K562 (cell line): ENCODE measurements at regions not wholly inside any gene's neighbourhood (a gene's known extent, or its start where the extent isn't known, plus 50 kb on each side); places are given as distances from the start of the nearest gene placed in this dataset.

Experiments
- ATAC-seq: fragments of 200-7000 bp; cut with Tn5 transposase; 3 replicates; pipeline ENCODE4 v1.9.1; 2020; ENCODE audit warnings: moderate library complexity
- BruUV-seq: library from RNA; stranded (reverse); fragments of 400-500 nt; replicated peaks from 2 replicates; lab custom pipeline; 2021; lab: Mats Ljungman, UMichigan
- CTCF ChIA-PET: fragments of 300-600 bp; formaldehyde crosslinking; extraction: SDS; loops from one replicate; lab custom pipeline; 2021; ENCODE audit warnings: low intra/inter-chr PET ratio; lab: Yijun Ruan, JAX
- POLR2A ChIA-PET: fragments of 300-600, 350-650 bp; sonication (Branson Sonifier 250); formaldehyde crosslinking; extraction: SDS; loops from one replicate; lab custom pipeline; 2021; ENCODE audit warnings: antibody characterized with exemption, inconsistent platforms; lab: Yijun Ruan, JAX
- DNase-seq, 4 experiments: peaks; one replicate each; pipeline versions ENCODE4 v3.0.0 to v3.0.0-alpha.2; 2011 to 2018; ENCODE audit warnings: low spot score in 3 of 4, mixed read lengths in 3 of 4; ENCODE audit errors: extremely low read depth in 1 of 4
- FAIRE-seq: peaks from 2 replicates; lab custom pipeline; 2011; peaks lifted over from hg19 to GRCh38; lab: Jason Lieb, UNC
- H2AFZ ChIP-seq: 2 replicates; pipeline ENCODE4 v1.6.0; 2011; ENCODE audit warnings: low read depth, low read length, control low read depth, inconsistent platforms
- H3K27ac ChIP-seq: fragments of 200-600 bp; 3 replicates; pipeline ENCODE4 v1.8.0; 2011; ENCODE audit warnings: low read depth, mild to moderate bottlenecking, control low read depth, inconsistent platforms, low read length, moderate library complexity, mixed read lengths; ENCODE audit errors: extremely low read depth
- H3K27me3 ChIP-seq, 2 experiments: fragments of 300-600 bp in 1 of 2; 2 replicates in 1 of 2; 3 replicates in 1 of 2; pipeline versions ENCODE4 v1.6.0 to v1.8.0; 2011; ENCODE audit warnings: inconsistent platforms in 2 of 2, low read length in 2 of 2, mild to moderate bottlenecking in 1 of 2, mixed read lengths in 1 of 2, moderate library complexity in 1 of 2; ENCODE audit not compliant: control insufficient read depth in 2 of 2, insufficient read depth in 2 of 2
- H3K36me3 ChIP-seq: fragments of 300-600 bp; 3 replicates; pipeline ENCODE4 v1.8.0; 2011; ENCODE audit warnings: mild to moderate bottlenecking, low read length, inconsistent platforms; ENCODE audit not compliant: control insufficient read depth, insufficient read depth
- H3K4me1 ChIP-seq, 2 experiments: fragments of 200-600 bp in 1 of 2; replicated peaks in 1 of 2; 2 replicates in 1 of 2; 3 replicates in 1 of 2; pipeline versions ENCODE4 v1.5.1 to v1.8.0; 2011; ENCODE audit warnings: inconsistent platforms in 2 of 2, low read length in 2 of 2, mild to moderate bottlenecking in 1 of 2, mixed read lengths in 1 of 2, moderate library complexity in 1 of 2; ENCODE audit not compliant: control insufficient read depth in 2 of 2, insufficient read depth in 2 of 2
- H3K4me2 ChIP-seq: 2 replicates; pipeline ENCODE4 v1.6.1; 2011; ENCODE audit warnings: low read length, control low read depth, inconsistent platforms, mixed read lengths; ENCODE audit not compliant: insufficient read depth
- H3K4me3 ChIP-seq: fragments of 200-600 bp; sonication (generic), shearing (Covaris generic); 2 replicates; pipeline ENCODE4 v1.5.1; 2016; ENCODE audit warnings: control low read depth, inconsistent platforms
- H3K79me2 ChIP-seq: fragments of 200-600 bp; 3 replicates; pipeline ENCODE4 v1.8.0; 2011; ENCODE audit warnings: low read length, inconsistent platforms; ENCODE audit not compliant: control insufficient read depth, insufficient read depth
- H3K9ac ChIP-seq, 2 experiments: 2 replicates each; pipeline versions ENCODE4 v1.6.0 to v1.6.1; 2011; ENCODE audit warnings: low read depth in 2 of 2, low read length in 2 of 2, control low read depth in 1 of 2, inconsistent platforms in 1 of 2, mild to moderate bottlenecking in 1 of 2, mixed read lengths in 1 of 2; ENCODE audit not compliant: insufficient read depth in 1 of 2
- H3K9me1 ChIP-seq: one replicate; pipeline ENCODE4 v1.6.0; 2011; ENCODE audit warnings: inconsistent platforms, mild to moderate bottlenecking, low read length, moderate library complexity; ENCODE audit not compliant: control insufficient read depth, insufficient read depth
- H3K9me3 ChIP-seq: replicated peaks from 2 replicates; pipeline ENCODE4 v1.5.1; 2011; ENCODE audit warnings: low read depth, low read length, inconsistent platforms; ENCODE audit not compliant: control insufficient read depth, insufficient read depth
- H4K20me1 ChIP-seq: replicated peaks from 2 replicates; pipeline ENCODE4 v1.6.1; 2011; ENCODE audit warnings: low read length, inconsistent platforms, mixed read lengths; ENCODE audit not compliant: control insufficient read depth, insufficient read depth
- ATF7 ChIP-seq: fragments of 450-650 bp; IDR thresholded peaks from 2 replicates; pipeline ENCODE4 v1.7.1; 2014; ENCODE audit warnings: mild to moderate bottlenecking, moderate library complexity
- CBFB ChIP-seq: sonication (generic); formaldehyde crosslinking; IDR thresholded peaks from 2 replicates; pipeline ENCODE4 v1.4.0; 2020; ENCODE audit warnings: mild to moderate bottlenecking, missing genetic modification reagents
- CHD1 ChIP-seq: fragments of 200-600 bp; sonication (generic); IDR thresholded peaks from one replicate; pipeline ENCODE4 v1.6.1; 2012; ENCODE audit warnings: mild to moderate bottlenecking, moderate library complexity, low read length, inconsistent platforms
- FOXM1 ChIP-seq, 2 experiments: fragments of 450-650 bp in 1 of 2; sonication (generic) in 1 of 2; formaldehyde crosslinking in 1 of 2; IDR thresholded peaks; 2 replicates each; pipeline versions ENCODE4 v1.6.1 to v1.9.0; 2017 to 2022; ENCODE audit warnings: low read depth in 2 of 2, mild to moderate bottlenecking in 2 of 2, missing genetic modification reagents in 1 of 2, moderate library complexity in 1 of 2
- HDAC8 ChIP-seq: fragments of 450-650 bp; IDR thresholded peaks from 2 replicates; pipeline ENCODE4 v1.6.1; 2016; ENCODE audit warnings: mild to moderate bottlenecking, missing genetic modification characterization, moderate library complexity, missing compliant biosample characterization
- NCOA4 ChIP-seq: fragments of 450-650 bp; IDR thresholded peaks from 2 replicates; pipeline ENCODE4 v1.6.1; 2018; ENCODE audit warnings: mild to moderate bottlenecking; ENCODE audit not compliant: partially characterized antibody
- PHB ChIP-seq: fragments of 250-450 bp; sonication (Bioruptor Pico); IDR thresholded peaks from 2 replicates; pipeline ENCODE4 v1.5.0; 2021
- RFX5 ChIP-seq: IDR thresholded peaks from 2 replicates; pipeline ENCODE4 v1.6.1; 2011; ENCODE audit warnings: low read depth, mild to moderate bottlenecking, improper control_type of control experiment, low read length
- RNF2 ChIP-seq: sonication (generic); IDR thresholded peaks from 2 replicates; pipeline ENCODE4 v1.6.1; 2016
- SRF ChIP-seq, 2 experiments: fragments of 250-450, 450-650 bp in 1 of 2; sonication (Bioruptor Pico) in 1 of 2; sonication (generic) in 1 of 2; formaldehyde crosslinking; IDR thresholded peaks; 2 replicates each; pipeline versions ENCODE4 v1.5.0 to v1.5.1; 2020 to 2022; ENCODE audit warnings: mild to moderate bottlenecking in 1 of 2, missing genetic modification reagents in 1 of 2
- ZNF589 ChIP-seq: fragments of 200-800 bp; sonication (Bioruptor generic); IDR thresholded peaks from 2 replicates; pipeline ENCODE4 v1.6.1; 2016; ENCODE audit warnings: low read depth, missing genetic modification characterization, missing compliant biosample characterization
- ZNF668 ChIP-seq: fragments of 250-450 bp; sonication (Bioruptor Pico); IDR thresholded peaks from 2 replicates; pipeline ENCODE4 v1.8.0; 2022; ENCODE audit warnings: mild to moderate bottlenecking, inconsistent platforms
- WGBS: fragments of 100-300 bp; shearing (Covaris generic); methylation state at CpG from one replicate; pipeline ENCODE4 v1.1.6; 2016; ENCODE audit warnings: low coverage, mixed read lengths; ENCODE audit not compliant: insufficient coverage; ENCODE audit errors: missing lambda C conversion rate; 5-methylcytosine and 5-hydroxymethylcytosine counted together
- in situ Hi-C: fragments of 300-500 bp; cut with MboI; formaldehyde crosslinking; loops from 4 replicates; pipeline ENCODE4 v1.15.0; 2018; ENCODE audit warnings: inconsistent platforms, mixed read lengths
- intact Hi-C: fragments of 100-400 bp; cut with micrococcal nuclease; formaldehyde crosslinking; loops from 2 replicates; pipeline ENCODE4 v1.14.2; 2022
- TF ChIP-seq, protein P1 (sequence below): IDR thresholded peaks from 2 replicates; pipeline ENCODE4 v1.6.1; 2011; ENCODE audit warnings: borderline replicate concordance, low read depth, mild to moderate bottlenecking, moderate library complexity, low read length; ENCODE audit not compliant: insufficient read depth, poor library complexity, severe bottlenecking
- TF ChIP-seq, protein P2 (sequence below): sonication (generic); formaldehyde crosslinking; IDR thresholded peaks from 2 replicates; pipeline ENCODE4 v1.8.0; 2022; ENCODE audit warnings: mild to moderate bottlenecking, missing genetic modification reagents, borderline replicate concordance
- TF ChIP-seq, protein P3 (sequence below), 2 experiments: IDR thresholded peaks; 2 replicates each; pipeline ENCODE4 v1.6.1; 2012; ENCODE audit warnings: improper control_type of control experiment in 2 of 2, low read depth in 2 of 2, low read length in 2 of 2, borderline replicate concordance in 1 of 2

DNA sequence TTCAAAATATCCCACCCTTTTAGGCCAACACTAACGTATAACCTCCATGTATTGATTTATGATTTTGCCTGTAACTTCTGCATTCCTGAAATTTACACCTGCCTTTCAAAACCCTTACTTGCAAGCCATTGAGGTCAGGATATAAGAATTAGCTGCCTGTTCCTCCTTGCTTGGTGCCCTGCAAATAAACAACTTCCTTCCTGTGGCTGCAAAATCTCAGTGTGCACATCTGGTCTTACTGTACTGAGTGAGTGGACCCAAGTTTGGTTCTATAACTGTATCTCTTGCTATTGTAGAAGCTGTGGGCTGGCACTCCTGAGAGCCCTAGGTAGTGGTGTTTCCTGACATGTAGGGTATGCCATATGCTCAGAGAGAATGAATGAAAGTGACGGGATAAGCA, 191.1 kb upstream of the RASGRP1 start:
- POLR2A ChIA-PET: no interaction called here
- H2AFZ ChIP-seq: no peak overlapping the region
- no peak overlapping the region for H3K27ac ChIP-seq
- in situ Hi-C loops: no loop called here
- H3K4me2 ChIP-seq: no peak overlapping the region
- TF ChIP-seq HDAC8: no peak
- no peak for TF ChIP-seq SRF (CRISPR knock-in tag; IDR thresholded peaks at IDR 0.05)
- no peak for TF ChIP-seq ZNF589 (CRISPR knock-in tag)
- TF ChIP-seq, protein P1, sequence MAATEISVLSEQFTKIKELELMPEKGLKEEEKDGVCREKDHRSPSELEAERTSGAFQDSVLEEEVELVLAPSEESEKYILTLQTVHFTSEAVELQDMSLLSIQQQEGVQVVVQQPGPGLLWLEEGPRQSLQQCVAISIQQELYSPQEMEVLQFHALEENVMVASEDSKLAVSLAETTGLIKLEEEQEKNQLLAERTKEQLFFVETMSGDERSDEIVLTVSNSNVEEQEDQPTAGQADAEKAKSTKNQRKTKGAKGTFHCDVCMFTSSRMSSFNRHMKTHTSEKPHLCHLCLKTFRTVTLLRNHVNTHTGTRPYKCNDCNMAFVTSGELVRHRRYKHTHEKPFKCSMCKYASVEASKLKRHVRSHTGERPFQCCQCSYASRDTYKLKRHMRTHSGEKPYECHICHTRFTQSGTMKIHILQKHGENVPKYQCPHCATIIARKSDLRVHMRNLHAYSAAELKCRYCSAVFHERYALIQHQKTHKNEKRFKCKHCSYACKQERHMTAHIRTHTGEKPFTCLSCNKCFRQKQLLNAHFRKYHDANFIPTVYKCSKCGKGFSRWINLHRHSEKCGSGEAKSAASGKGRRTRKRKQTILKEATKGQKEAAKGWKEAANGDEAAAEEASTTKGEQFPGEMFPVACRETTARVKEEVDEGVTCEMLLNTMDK: no peak
- no peak for TF ChIP-seq RNF2
- TF ChIP-seq ATF7: no peak
- TF ChIP-seq CBFB (CRISPR knock-in tag): no peak
- no peak for TF ChIP-seq CHD1
- TF ChIP-seq, protein P2, sequence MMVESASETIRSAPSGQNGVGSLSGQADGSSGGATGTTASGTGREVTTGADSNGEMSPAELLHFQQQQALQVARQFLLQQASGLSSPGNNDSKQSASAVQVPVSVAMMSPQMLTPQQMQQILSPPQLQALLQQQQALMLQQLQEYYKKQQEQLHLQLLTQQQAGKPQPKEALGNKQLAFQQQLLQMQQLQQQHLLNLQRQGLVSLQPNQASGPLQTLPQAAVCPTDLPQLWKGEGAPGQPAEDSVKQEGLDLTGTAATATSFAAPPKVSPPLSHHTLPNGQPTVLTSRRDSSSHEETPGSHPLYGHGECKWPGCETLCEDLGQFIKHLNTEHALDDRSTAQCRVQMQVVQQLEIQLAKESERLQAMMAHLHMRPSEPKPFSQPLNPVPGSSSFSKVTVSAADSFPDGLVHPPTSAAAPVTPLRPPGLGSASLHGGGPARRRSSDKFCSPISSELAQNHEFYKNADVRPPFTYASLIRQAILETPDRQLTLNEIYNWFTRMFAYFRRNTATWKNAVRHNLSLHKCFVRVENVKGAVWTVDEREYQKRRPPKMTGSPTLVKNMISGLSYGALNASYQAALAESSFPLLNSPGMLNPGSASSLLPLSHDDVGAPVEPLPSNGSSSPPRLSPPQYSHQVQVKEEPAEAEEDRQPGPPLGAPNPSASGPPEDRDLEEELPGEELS (CRISPR knock-in tag): no peak
- TF ChIP-seq NCOA4: no peak
- no peak for TF ChIP-seq ZNF668 (CRISPR knock-in tag)
- TF ChIP-seq RFX5: no peak
- TF ChIP-seq FOXM1 (IDR thresholded peaks at IDR 0.05; ENCODE audit: low read depth): no peak
- TF ChIP-seq FOXM1 (CRISPR knock-in tag; IDR thresholded peaks at IDR 0.05; ENCODE audit: low read depth): no peak
- TF ChIP-seq, protein P3, sequence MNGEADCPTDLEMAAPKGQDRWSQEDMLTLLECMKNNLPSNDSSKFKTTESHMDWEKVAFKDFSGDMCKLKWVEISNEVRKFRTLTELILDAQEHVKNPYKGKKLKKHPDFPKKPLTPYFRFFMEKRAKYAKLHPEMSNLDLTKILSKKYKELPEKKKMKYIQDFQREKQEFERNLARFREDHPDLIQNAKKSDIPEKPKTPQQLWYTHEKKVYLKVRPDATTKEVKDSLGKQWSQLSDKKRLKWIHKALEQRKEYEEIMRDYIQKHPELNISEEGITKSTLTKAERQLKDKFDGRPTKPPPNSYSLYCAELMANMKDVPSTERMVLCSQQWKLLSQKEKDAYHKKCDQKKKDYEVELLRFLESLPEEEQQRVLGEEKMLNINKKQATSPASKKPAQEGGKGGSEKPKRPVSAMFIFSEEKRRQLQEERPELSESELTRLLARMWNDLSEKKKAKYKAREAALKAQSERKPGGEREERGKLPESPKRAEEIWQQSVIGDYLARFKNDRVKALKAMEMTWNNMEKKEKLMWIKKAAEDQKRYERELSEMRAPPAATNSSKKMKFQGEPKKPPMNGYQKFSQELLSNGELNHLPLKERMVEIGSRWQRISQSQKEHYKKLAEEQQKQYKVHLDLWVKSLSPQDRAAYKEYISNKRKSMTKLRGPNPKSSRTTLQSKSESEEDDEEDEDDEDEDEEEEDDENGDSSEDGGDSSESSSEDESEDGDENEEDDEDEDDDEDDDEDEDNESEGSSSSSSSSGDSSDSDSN (IDR thresholded peaks at IDR 0.05; ENCODE audit: borderline replicate concordance in 1 of 2, low read depth in 2 of 2, low read length in 2 of 2): no peak
- no peak for TF ChIP-seq PHB (CRISPR knock-in tag)
- TF ChIP-seq, all 486 proteins: peak for 0
- DNase-seq: no peak
- ATAC-seq: no peak
- CTCF ChIA-PET: no interaction called here
- peaks cover 3 to 4% of the 10 kb centered on the region in 2 experiments; a peak in 3 of 5 replicates for H3K27me3 ChIP-seq
- no peak overlapping the region for H3K4me3 ChIP-seq
- 6% methylated on average over 2 of the region's 2 CpGs for WGBS
- intact Hi-C loops: no loop called here
- FAIRE-seq: no peak
- no peaks in the 10 kb centered on the region for H3K4me1 ChIP-seq
- no peaks in the 10 kb centered on the region for H3K79me2 ChIP-seq
- H4K20me1 ChIP-seq: no peaks in the 10 kb centered on the region
- no peaks in the 10 kb centered on the region for H3K9me1 ChIP-seq
- H3K9me3 ChIP-seq: no peaks in the 10 kb centered on the region
- BruUV-seq: no TSS peak
- H3K36me3 ChIP-seq: no peaks in the 10 kb centered on the region
- H3K9ac ChIP-seq: no peak overlapping the region
